ENCODE measurements at regions not wholly inside any gene's neighbourhood (a gene's known extent, or its start where the extent isn't known, plus 50 kb on each side); places are given as distances from the start of the nearest gene placed in this dataset.

DNA sequence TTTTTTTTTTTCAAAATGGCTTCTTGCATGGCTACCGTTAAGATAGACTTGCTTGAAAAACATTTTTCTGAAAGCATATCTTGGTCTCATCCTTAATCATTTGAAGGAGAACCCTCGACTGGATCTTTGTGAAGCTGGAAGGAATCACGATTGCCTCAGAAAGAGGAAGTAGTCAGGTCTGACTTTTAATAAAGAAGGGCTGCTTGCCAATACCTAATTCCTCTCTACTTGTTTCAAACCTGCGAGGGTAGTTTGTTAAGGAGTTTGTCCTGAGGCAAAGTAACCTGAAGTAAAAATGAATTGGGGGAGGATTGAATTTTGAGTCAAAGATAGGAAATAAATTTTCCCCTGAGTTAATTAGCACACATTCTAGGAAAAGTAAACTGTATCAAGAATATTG, 288.1 kb upstream of the MAP3K7 start:
- TF ChIP-seq POLR2AphosphoS5 (IDR thresholded peaks at IDR 0.05) (no peak), POLR2A (IDR thresholded peaks at IDR 0.05) (no peak)
- TF ChIP-seq, protein P1, sequence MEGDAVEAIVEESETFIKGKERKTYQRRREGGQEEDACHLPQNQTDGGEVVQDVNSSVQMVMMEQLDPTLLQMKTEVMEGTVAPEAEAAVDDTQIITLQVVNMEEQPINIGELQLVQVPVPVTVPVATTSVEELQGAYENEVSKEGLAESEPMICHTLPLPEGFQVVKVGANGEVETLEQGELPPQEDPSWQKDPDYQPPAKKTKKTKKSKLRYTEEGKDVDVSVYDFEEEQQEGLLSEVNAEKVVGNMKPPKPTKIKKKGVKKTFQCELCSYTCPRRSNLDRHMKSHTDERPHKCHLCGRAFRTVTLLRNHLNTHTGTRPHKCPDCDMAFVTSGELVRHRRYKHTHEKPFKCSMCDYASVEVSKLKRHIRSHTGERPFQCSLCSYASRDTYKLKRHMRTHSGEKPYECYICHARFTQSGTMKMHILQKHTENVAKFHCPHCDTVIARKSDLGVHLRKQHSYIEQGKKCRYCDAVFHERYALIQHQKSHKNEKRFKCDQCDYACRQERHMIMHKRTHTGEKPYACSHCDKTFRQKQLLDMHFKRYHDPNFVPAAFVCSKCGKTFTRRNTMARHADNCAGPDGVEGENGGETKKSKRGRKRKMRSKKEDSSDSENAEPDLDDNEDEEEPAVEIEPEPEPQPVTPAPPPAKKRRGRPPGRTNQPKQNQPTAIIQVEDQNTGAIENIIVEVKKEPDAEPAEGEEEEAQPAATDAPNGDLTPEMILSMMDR (IDR thresholded peaks at IDR 0.05): no peak

Data from upper lobe of left lung (tissue), 4 donors.